GM18505 (cell line): ENCODE measurements at regions not wholly inside any gene's neighbourhood (a gene's known extent, or its start where the extent isn't known, plus 50 kb on each side); places are given as distances from the start of the nearest gene placed in this dataset.
"Not testable (repeated sequence)": the region's sequence is repeated elsewhere in the genome, so short reads cannot be mapped to it uniquely, and the experiment has no call there.

Experiments
- ATAC-seq: cut with Tn5 transposase; IDR thresholded peaks from one replicate; pipeline ENCODE4 v1.9.1; 2021; ENCODE audit not compliant: unreplicated experiment
- POLR2A ChIP-seq: IDR thresholded peaks from 4 replicates; pipeline ENCODE4 v1.6.1; 2011; ENCODE audit warnings: borderline replicate concordance; ENCODE audit not compliant: insufficient read depth, insufficient read length; ENCODE audit errors: extremely low read depth

DNA sequence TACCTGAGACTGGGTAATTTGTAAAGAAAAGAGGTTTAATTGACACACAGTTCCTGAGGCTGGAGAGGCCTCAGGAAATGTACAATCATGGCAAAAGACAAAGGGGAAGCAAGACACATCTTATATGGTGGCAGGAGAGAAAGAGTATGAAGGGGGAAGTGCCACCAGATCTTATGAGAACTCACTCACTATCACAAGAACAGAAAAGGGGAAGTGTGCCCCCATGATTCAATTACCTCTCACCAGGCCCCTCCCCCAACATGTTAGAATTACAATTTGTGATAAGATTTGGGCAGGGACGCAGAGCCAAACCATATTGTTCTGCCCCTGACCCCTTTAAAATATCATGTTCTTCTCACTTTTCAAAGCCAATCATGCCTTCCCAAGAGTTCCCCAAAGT is 744.2 kb upstream of the CDH18 start:
- not testable (repeated sequence) for ATAC-seq

DNA sequence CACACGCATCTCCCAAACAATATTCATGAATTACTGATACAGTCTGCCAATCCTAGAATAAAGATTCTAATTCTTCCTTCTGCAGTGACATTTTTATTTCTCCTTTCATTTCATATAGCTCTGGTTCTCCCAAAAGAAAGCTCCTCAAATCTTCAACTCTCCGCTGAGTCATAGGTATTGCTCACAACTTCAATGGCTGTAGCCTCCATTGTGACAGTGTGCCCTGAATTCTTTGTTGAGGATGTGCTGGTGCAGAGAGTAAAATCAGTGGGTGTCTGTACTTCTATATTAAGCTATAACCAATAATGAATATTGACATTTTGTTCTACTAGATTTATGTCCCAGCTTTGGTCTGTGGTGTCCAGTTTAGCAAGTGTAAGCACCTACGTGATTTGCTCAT is 733.3 kb upstream of the CDH18 start:
- not testable (repeated sequence) for ATAC-seq

DNA sequence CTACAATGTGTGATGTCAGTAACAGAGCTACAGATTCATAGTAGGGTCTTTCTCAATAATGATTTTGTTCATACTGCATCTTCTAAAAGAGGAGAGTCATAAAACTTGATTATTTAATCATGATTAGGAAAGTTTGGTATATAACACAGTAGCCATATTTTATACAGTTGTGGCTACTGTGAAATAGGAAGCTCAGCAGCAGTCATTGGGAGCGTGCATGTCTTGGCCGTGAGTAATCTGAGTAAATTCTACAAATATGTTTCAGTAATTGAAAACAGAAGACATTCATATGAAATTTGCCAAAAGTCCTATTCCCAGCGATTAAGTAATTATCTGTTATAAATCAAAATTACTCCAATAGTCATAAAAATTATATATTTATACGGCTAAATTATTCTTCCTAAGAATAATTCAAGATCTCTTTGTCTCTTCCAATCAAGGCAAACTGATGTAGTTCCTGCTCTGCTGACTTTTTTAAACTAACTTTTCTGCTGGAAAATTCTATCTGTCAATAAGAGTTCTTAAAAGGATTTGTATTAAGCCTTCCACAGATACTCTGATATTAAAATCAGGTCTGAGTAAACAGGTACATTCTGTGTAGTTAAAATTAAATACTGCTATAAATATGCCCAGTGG is 723.6 kb upstream of the CDH18 start:
- not testable (repeated sequence) for ATAC-seq

DNA sequence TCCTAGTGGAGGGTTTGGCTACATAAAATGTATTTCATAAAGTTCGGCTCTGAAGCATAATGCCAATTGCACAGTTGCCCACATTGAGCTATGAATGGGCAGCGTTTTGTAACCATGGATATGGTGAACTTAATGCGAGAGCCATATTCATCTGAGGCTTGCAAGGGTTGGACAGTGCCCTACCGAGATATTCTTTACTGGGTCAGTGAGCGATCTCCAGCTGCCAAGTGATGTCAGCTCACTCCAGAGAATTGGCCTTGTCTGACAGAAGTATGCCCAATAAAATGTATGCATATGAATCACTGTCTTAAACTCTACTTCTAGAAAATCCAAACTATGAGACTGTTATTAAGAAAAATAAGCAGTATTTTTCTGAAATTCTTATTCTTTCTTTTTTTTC is 719.6 kb upstream of the CDH18 start:
- ATAC-seq = not testable (repeated sequence)

DNA sequence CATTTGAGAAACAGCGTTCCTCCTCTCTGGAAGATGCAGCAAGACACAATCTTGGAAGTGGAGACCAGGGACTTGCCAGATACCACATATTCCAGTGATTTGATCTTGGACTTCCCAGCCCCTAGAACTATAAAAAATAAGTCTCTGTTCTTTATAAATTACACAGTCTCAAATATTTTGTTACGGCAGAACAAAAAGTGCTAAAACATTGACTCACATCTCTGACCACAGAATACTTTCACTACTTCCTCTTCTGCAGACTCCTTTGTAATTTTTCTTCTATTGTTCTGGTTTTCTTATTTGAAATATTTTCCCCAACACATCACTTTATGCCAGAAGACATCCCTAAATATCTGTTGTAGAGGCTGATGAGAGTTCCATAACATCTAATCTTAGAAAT is 706.1 kb upstream of the CDH18 start:
- TF ChIP-seq POLR2A = no peak
- no peak for ATAC-seq

DNA sequence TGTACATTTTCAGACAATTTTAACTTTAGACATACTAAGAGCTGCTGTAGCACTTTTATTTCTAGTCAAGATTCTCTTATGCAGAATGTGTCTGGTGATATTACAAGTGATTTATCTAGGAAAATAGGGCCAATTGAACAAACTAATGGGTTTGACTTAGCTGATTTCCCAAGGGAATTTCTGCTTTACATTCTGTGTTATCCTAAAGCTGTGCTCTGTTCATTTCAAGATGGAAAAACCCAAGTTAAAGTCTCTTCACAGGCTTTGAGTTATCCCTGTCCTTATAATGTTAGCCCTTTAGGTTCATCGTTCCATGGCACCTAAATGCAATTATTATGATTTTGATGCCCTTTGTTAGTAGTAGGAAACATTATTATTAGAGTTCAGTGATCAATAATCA is 704.9 kb upstream of the CDH18 start:
- no peak for ATAC-seq
- TF ChIP-seq POLR2A = no peak

DNA sequence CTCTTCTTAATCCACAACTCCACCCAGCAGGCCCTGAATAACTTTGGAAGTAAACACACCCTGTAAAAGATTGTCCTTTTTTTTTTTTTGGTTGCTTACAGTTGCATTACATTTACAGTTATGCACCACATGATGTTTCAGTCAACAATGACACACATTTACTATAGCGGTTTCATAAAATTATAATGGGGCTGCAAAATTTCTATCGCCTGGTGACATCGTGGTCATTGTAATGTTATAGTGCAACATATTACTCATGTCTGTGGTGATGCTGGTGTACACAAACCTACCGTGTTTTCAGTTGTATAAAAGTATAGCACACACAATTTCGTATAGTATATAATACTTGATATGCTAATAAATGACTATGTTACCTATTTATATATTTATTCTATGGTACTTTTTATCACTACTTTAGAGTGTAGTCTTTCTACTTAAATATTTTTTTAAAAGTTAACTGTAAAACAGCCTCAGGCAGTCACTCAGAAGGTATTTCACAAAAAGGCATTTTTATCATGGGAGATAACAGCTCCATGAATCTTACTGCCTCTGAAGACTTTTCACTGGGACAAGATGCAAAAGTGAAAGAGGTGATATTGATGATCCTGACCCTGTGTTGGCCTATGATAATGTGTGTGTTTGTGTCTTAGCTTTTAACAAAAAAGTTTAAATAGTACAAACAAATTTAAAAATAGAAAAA is 695.4 kb upstream of the CDH18 start:
- no peak for ATAC-seq
- TF ChIP-seq POLR2A = no peak

DNA sequence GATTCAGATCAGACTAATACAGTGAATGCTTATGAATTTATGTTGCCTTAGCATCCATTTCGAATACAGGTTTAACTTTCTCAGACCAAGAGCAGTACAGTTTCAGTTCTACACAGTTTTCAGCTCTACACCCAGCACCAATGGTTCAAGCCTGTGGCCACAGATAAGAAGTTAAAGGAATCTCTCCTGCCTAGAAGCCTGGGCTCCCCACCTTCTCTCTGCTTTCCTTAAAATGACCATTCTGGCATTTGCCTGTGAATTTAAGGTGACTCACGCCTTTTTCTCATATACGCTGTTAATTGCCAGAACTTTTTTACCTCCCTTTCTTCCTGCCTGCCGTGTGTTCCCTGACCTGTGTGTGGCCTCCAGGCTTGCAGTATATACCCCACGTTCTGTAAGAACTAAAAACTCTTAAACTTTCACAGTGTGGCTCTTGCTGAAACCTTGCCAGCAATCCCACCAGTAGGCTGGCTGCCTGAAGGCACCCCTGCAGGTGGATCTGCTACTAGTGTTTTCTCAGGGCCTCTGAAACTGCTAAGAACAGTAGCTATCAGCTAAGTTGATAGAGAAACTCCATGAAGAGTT is 692.8 kb upstream of the CDH18 start:
- no peak for ATAC-seq
- TF ChIP-seq POLR2A = no peak

DNA sequence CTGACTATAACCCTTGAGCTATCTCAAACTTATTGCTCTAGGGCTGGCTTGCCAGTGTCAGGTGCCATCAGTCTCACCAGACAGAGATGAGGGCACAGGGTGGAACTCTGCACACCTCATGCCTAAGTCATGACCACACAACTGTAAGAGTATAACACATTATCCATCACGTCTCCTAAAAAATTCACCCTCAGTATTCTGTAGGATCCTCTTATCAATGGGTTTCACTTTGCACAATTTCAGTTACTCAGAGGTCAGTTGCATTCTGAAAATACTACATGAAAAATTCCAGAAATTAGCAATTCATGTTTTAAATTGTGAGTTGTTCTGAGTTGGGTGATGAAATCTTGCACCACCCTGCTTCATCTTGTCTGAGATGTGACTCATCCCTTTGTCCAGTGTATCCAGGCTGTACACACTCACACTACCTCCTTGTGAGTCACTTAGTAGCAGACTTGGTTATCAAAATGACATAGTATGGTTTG is 690.9 kb upstream of the CDH18 start:
- ATAC-seq = no peak
- TF ChIP-seq POLR2A = no peak

DNA sequence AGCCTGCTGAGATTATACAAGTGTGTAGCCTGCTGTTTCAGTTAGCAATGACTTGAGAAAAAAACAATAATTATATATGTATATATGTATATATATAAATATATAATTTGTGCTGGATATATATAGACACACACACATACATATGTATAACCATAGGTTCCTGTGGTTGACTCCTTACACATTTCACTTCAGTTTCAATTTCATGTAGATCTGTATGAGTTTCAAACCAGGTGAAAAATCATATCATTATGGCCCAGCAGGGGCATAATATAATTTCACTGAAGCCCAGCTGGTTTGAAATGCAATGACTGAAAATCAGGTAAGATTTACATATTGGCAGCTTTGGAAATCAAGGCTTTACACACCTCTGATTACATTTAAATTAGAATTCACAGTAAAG is 690.4 kb upstream of the CDH18 start:
- TF ChIP-seq POLR2A = no peak
- no peak for ATAC-seq

DNA sequence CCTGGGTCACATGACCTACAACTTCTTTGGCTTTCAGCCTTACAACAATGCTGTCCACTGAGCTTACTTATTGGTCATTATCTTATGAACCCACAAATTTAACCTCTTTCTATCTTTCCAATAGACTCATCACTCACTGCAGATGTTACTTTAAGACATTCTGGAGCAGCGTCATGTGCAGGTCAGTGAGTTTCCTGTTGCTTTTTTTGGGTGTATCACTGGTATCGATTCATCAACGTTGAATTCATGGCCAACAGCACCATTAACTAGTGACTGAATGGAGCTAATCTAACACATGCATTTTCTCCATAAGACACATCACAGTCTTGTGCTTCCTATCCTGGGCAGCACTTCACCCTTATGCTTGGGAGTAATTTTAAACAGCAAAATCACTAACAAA is 672.6 kb upstream of the CDH18 start:
- ATAC-seq = no peak
- no peak for TF ChIP-seq POLR2A

DNA sequence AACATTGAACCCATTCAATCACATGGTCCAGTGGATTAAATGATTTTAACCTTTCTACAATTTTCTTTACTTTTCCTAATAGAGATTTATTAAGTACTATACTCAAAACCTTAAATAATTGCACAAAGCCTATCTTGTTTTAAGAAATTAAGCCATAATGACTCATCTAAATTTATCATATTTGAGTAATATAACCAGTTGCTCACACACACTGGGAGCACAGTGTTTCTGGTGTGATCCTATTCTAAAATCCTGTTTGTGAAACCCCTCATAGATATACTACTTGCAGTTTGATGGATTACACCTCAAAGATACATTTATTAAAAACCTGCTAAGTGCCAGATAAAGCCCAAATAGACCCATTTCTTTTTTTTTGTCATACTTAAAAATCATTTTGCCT is 668.3 kb upstream of the CDH18 start:
- no peak for TF ChIP-seq POLR2A
- no peak for ATAC-seq

DNA sequence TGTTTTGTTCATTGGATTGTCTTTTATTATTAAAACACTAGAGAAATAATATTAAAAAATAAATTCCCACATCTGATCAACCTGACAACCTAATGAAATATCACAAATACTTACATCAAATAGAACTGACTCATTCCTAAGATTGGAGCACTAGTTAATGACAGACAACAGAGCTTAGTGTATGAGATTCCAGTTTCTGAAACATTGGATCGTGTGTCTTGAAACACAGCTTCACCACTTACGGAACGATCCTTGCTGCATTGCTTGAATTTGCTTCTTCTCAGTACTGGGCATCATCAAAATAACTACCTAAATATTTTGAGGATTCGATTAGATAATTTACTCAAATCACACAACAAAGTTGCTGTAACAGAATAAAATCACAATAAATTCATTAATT is 667.2 kb upstream of the CDH18 start:
- no peak for ATAC-seq
- TF ChIP-seq POLR2A = no peak

DNA sequence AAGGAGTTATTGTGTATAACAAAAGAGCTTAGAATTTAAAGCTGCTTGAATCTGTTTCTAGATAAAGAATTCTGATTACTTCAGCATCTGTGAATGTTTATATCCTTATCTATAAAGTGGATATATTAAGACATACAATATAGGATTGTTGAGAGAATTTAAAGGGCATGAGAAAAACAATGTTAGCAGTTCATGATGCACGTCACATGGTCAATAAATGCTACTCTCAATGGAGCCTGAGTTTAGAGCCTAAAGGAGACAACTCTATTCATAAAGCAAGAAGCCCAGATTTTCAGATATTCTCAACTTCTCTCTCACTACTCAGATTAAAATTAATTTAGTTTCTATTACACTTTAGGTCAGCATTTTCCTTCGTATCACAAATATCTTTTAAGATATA is 666.7 kb upstream of the CDH18 start:
- TF ChIP-seq POLR2A = no peak
- no peak for ATAC-seq

DNA sequence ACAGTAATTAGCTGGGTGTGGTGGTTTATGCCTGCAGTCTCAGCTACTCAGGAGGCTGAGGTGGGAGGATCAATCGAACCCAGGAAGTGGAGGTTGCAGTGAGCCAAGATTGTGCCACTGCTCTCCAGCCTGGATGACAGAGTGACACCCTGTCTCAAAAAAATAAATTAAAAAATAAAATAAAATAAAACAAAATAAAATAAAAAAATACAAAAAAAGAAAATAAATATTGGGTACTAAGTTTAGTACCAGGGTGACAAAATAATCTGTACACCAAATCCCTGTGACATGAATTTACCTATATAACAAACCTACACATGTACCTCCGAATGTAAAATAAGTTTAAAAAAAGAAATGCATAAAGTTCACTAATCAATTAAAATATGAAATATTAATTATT is 666.0 kb upstream of the CDH18 start:
- TF ChIP-seq POLR2A = no peak
- ATAC-seq = no peak
